CD8-positive, alpha-beta memory T cell (primary cell): ENCODE measurements at regions not wholly inside any gene's neighbourhood (a gene's known extent, or its start where the extent isn't known, plus 50 kb on each side); places are given as distances from the start of the nearest gene placed in this dataset.

Experiments used
- CTCF ChIA-PET: fragments of 350-600 bp; sonication (Branson Sonifier 250); formaldehyde crosslinking; loops from one replicate; lab custom pipeline; 2021; ENCODE audit warnings: antibody characterized with exemption; lab: Charles Lee
- POLR2A ChIA-PET: fragments of 350-600 bp; sonication (Branson Sonifier 250); formaldehyde crosslinking; loops from one replicate; lab custom pipeline; 2021; ENCODE audit warnings: antibody characterized with exemption; lab: Charles Lee
- DNase-seq, 5 donors: peaks; one replicate each; pipeline versions ENCODE4 v3.0.0 to v3.0.0-alpha.2; 2020 to 2022; ENCODE audit warnings: mixed read lengths in 1 of 5
- H3K27ac ChIP-seq: one replicate; pipeline ENCODE4 v1.7.0; 2013; ENCODE audit warnings: low read depth, mild to moderate bottlenecking, low read length, moderate library complexity
- H3K27me3 ChIP-seq: 2 replicates; pipeline ENCODE4 v1.7.0; 2013; ENCODE audit warnings: low read length, mild to moderate bottlenecking; ENCODE audit not compliant: insufficient read depth, poor library complexity, severe bottlenecking
- H3K36me3 ChIP-seq: 2 replicates; pipeline ENCODE4 v1.7.0; 2013; ENCODE audit warnings: mild to moderate bottlenecking, low read length, moderate library complexity; ENCODE audit not compliant: insufficient read depth
- H3K4me1 ChIP-seq: 2 replicates; pipeline ENCODE4 v1.7.0; 2013; ENCODE audit warnings: mild to moderate bottlenecking, low read length, moderate library complexity; ENCODE audit not compliant: insufficient read depth
- H3K4me3 ChIP-seq: 2 replicates; pipeline ENCODE4 v1.7.0; 2013; ENCODE audit warnings: mild to moderate bottlenecking, low read length
- H3K9me3 ChIP-seq: 2 replicates; pipeline ENCODE4 v1.7.0; 2013; ENCODE audit warnings: mild to moderate bottlenecking, low read length
- H3K27ac Mint-ChIP-seq, 8 donors: one replicate each; pipeline ENCODE4 v1.8.0; 2020 to 2021; ENCODE audit warnings: mixed read lengths in 8 of 8, mild to moderate bottlenecking in 6 of 8, inconsistent platforms in 3 of 8, moderate library complexity in 3 of 8
- H3K27me3 Mint-ChIP-seq, 2 donors: one replicate each; pipeline ENCODE4 v1.8.0; 2020 to 2021; ENCODE audit warnings: mixed read lengths in 2 of 2, mild to moderate bottlenecking in 1 of 2, moderate library complexity in 1 of 2
- H3K36me3 Mint-ChIP-seq, 3 donors: one replicate each; pipeline ENCODE4 v1.8.0; 2020 to 2021; ENCODE audit warnings: mixed read lengths in 3 of 3, inconsistent platforms in 1 of 3, mild to moderate bottlenecking in 1 of 3
- H3K4me1 Mint-ChIP-seq, 3 donors: one replicate each; pipeline ENCODE4 v1.8.0; 2020 to 2021; ENCODE audit warnings: mixed read lengths in 3 of 3, inconsistent platforms in 1 of 3, mild to moderate bottlenecking in 1 of 3
- H3K4me3 Mint-ChIP-seq, 7 donors: one replicate each; pipeline ENCODE4 v1.8.0; 2020 to 2021; ENCODE audit warnings: mixed read lengths in 7 of 7, mild to moderate bottlenecking in 6 of 7, moderate library complexity in 4 of 7, inconsistent platforms in 2 of 7
- H3K9me3 Mint-ChIP-seq, 5 donors: one replicate each; pipeline ENCODE4 v1.8.0; 2020 to 2022; ENCODE audit warnings: mixed read lengths in 5 of 5, mild to moderate bottlenecking in 3 of 5, moderate library complexity in 2 of 5, inconsistent platforms in 1 of 5

DNA sequence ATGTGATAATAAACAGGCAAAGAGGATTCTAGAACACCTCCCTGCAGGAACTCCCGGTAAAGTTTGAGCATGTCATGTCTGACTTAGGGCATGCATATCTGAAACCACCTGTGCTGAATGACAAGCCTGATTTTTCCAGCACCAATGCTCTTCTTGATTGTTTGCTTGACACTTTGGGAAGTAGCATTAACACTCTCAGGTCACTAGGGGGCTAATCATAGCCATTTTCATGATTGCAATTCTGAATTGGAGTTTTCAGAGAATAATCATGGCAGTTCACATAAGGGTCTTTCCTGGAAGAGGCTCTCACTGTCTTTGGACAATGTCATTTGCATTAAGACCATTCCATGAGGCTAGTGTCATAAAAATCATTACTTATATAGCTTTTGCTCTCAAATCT lies 234.4 kb upstream of the MTNR1B start:
- no peak for DNase-seq
- no peak overlapping the region for H3K4me3 ChIP-seq
- Mint-ChIP-seq H3K9me3 (no peaks in the 10 kb centered on the region), H3K4me1 (no peaks in the 10 kb centered on the region), H3K4me3 (no peak overlapping the region), H3K27me3 (no peaks in the 10 kb centered on the region), H3K36me3 (no peaks in the 10 kb centered on the region), H3K27ac (no peak overlapping the region)
- no peaks in the 10 kb centered on the region for H3K9me3 ChIP-seq
- CTCF ChIA-PET, result no interaction called here
- H3K36me3 ChIP-seq, result no peaks in the 10 kb centered on the region
- POLR2A ChIA-PET, result no interaction called here
- no peak overlapping the region for H3K27ac ChIP-seq
- no peaks in the 10 kb centered on the region for H3K27me3 ChIP-seq
- no peaks in the 10 kb centered on the region for H3K4me1 ChIP-seq

DNA sequence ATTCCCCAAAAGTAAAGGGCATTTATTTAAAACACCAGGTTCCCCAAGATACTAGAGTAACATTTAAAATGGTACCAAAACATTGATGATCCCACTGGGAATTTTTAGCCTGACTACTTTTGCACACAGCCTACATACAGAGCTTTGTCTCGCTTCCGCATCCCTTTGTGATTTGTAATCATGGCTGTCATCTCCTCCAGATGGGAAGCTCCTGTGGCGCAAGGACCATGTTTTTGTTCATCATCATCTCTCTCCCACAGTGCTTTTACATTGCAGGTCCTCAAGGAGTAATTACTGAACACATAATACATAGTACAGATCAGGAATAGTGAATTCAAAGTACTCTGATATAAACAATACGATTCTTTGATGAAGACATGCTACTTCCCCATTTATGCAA lies 231.2 kb upstream of the MTNR1B start:
- POLR2A ChIA-PET, result no interaction called here
- Mint-ChIP-seq H3K4me1 (no peaks in the 10 kb centered on the region), H3K4me3 (no peak overlapping the region), H3K27ac (no peak overlapping the region), H3K9me3 (no peaks in the 10 kb centered on the region), H3K27me3 (no peaks in the 10 kb centered on the region), H3K36me3 (no peaks in the 10 kb centered on the region)
- no peaks in the 10 kb centered on the region for H3K36me3 ChIP-seq
- DNase-seq, result no peak
- no peaks in the 10 kb centered on the region for H3K9me3 ChIP-seq
- CTCF ChIA-PET, result no interaction called here
- no peaks in the 10 kb centered on the region for H3K27me3 ChIP-seq
- no peaks in the 10 kb centered on the region for H3K4me1 ChIP-seq
- H3K27ac ChIP-seq, result no peak overlapping the region
- no peak overlapping the region for H3K4me3 ChIP-seq

DNA sequence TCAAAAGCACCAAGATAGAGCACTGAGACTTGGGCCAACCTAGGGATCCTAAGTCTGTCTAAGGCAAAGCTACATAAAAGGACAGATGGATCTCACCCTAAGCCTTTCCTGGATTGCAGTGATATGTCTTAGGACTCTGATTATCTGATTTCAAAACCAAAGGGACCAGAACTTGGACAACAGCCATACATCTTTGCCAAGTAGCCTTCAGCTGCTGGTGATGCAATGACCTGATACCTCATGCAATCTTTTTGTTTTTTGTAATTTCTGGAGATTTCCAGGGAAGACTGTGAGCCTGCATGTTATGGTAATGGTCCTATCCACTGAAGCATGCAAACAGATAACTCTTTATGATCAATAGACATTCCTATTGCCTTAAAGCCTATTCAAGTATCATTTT lies 230.4 kb upstream of the MTNR1B start:
- Mint-ChIP-seq H3K36me3 (no peaks in the 10 kb centered on the region), H3K27ac (no peak overlapping the region), H3K4me1 (no peaks in the 10 kb centered on the region), H3K4me3 (no peak overlapping the region), H3K27me3 (no peaks in the 10 kb centered on the region), H3K9me3 (peaks cover 0 to 4% (median 0%) of the 10 kb centered on the region in 5 donors)
- H3K27me3 ChIP-seq, result no peaks in the 10 kb centered on the region
- no peaks in the 10 kb centered on the region for H3K9me3 ChIP-seq
- H3K27ac ChIP-seq, result no peak overlapping the region
- ChIA-PET POLR2A (no interaction called here), CTCF (interaction anchor here (1.0 kb wide), 1 partner anchor 12 kb away, joined by 4 read pairs; no protein-coding TSS in a partner anchor)
- no peak overlapping the region for H3K4me3 ChIP-seq
- no peaks in the 10 kb centered on the region for H3K4me1 ChIP-seq
- no peaks in the 10 kb centered on the region for H3K36me3 ChIP-seq
- DNase-seq, result no peak

DNA sequence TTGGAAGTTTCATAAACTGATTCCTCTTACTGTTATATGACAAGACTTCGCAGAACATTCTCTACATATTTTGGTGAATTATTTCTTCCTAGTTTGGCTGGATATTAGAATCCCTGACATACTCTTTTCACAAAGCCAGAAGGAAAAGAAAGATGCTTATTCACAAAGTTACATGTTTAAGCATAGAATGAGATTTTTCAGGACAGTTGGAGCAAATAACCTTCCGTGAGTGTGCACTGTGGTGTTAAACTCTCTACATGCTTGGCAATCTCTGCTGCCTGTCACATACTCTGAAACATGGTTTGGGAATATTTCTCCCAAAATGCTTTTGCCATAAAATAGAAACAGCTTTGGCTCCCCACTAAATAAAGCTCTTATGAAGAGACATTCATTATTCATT lies 230.0 kb upstream of the MTNR1B start:
- no peaks in the 10 kb centered on the region for H3K4me1 Mint-ChIP-seq
- Histone ChIP-seq H3K36me3 (no peaks in the 10 kb centered on the region), H3K9me3 (no peaks in the 10 kb centered on the region), H3K27me3 (no peaks in the 10 kb centered on the region), H3K4me3 (no peak overlapping the region), H3K4me1 (no peaks in the 10 kb centered on the region), H3K27ac (no peak overlapping the region)
- DNase-seq, result no peak
- H3K27me3 Mint-ChIP-seq, result no peaks in the 10 kb centered on the region
- no peak overlapping the region for H3K27ac Mint-ChIP-seq
- no peak overlapping the region for H3K4me3 Mint-ChIP-seq
- ChIA-PET POLR2A (no interaction called here), CTCF (interaction anchor here (1.0 kb wide), 1 partner anchor 12 kb away, joined by 4 read pairs; no protein-coding TSS in a partner anchor)
- H3K36me3 Mint-ChIP-seq, result no peaks in the 10 kb centered on the region
- peaks cover 0 to 4% (median 0%) of the 10 kb centered on the region in 5 donors for H3K9me3 Mint-ChIP-seq

DNA sequence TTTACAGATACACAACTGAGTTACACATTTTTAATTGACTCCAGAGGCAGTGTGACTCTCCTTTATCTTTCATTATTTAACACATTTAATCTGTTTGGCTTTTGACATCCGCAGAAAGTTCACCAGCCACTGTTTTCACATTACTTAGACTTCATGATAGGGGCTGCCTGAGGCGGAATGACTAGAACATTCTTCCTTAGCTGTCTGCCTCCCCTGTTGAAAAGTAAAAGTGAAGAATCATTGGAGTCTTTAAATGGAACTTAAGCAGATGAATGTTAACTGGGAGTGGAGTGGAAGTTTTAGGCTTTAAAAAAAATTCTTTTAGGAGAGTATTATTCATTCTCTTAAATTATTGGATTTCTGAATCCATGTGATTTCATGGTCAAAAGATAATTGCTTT lies 229.2 kb upstream of the MTNR1B start:
- no peaks in the 10 kb centered on the region for H3K4me1 Mint-ChIP-seq
- H3K36me3 Mint-ChIP-seq, result no peaks in the 10 kb centered on the region
- H3K9me3 Mint-ChIP-seq, result peaks cover 0 to 4% (median 0%) of the 10 kb centered on the region in 5 donors
- H3K27ac Mint-ChIP-seq, result no peak overlapping the region
- H3K27me3 Mint-ChIP-seq, result no peaks in the 10 kb centered on the region
- CTCF ChIA-PET, result no interaction called here
- DNase-seq, result no peak
- Histone ChIP-seq H3K36me3 (no peaks in the 10 kb centered on the region), H3K4me3 (no peak overlapping the region), H3K9me3 (no peaks in the 10 kb centered on the region), H3K4me1 (no peaks in the 10 kb centered on the region), H3K27me3 (no peaks in the 10 kb centered on the region), H3K27ac (no peak overlapping the region)
- no peak overlapping the region for H3K4me3 Mint-ChIP-seq
- POLR2A ChIA-PET, result no interaction called here

DNA sequence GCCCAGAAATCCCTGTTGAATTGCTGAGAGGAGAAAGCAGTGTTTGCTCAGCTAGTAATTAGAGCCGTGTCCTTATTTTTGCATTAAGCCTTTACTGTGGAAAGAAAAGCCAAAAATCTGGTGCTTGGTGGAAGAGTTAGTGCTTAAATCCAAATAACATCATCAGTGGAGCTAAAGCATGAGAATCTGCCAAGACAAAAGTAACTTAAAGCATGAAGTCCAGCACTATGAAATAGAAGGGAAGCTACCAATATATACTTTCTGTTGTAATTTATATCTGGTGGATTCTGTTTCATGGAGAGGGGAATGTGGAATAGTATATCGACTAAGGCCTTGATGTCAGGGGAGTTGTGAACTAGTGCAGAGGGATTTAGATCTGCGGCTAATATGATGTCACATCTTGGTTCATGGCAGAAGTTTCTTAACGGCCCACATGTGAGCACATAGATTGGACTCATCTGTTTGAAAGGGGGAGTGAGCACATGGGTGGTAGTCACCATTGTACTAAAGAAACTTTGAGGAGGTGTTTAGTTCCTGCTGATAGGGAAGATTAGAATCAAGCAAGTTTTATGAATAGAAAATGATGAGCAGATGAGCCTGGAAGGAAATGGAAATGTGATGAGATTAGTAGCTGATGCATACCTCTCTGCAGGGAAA lies 224.4 kb upstream of the MTNR1B start:
- H3K27ac Mint-ChIP-seq, result no peak overlapping the region
- Histone ChIP-seq H3K4me1 (no peaks in the 10 kb centered on the region), H3K27me3 (no peaks in the 10 kb centered on the region), H3K27ac (no peak overlapping the region), H3K36me3 (no peaks in the 10 kb centered on the region), H3K9me3 (no peaks in the 10 kb centered on the region), H3K4me3 (no peak overlapping the region)
- H3K27me3 Mint-ChIP-seq, result no peaks in the 10 kb centered on the region
- H3K36me3 Mint-ChIP-seq, result no peaks in the 10 kb centered on the region
- no peak overlapping the region for H3K4me3 Mint-ChIP-seq
- peaks cover 0 to 6% (median 4%) of the 10 kb centered on the region in 5 donors for H3K9me3 Mint-ChIP-seq
- CTCF ChIA-PET, result no interaction called here
- no peaks in the 10 kb centered on the region for H3K4me1 Mint-ChIP-seq
- DNase-seq, result no peak
- POLR2A ChIA-PET, result no interaction called here

DNA sequence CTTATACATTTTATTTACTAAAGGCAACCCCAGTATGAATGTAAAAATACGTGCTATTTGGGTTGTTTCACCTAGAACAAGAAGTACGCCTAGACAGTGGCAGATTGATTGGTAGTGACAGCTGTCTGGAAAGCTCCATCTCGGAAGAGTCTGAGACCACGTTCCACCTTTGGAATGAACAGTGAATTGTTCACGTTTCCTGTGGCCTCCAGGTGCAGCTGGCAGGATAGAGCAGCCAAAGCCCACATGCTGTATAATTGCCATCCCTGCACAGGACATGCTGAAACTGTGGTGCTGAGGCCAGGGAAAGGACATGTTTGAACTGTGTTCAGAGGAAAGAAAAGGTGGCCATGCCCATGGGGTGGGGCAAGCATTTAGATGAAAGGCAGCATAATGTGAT lies 218.7 kb upstream of the MTNR1B start:
- Histone ChIP-seq H3K4me3 (no peak overlapping the region), H3K27me3 (no peaks in the 10 kb centered on the region), H3K9me3 (no peaks in the 10 kb centered on the region), H3K27ac (no peak overlapping the region), H3K36me3 (no peaks in the 10 kb centered on the region), H3K4me1 (no peaks in the 10 kb centered on the region)
- ChIA-PET POLR2A (no interaction called here), CTCF (no interaction called here)
- Mint-ChIP-seq H3K27ac (no peak overlapping the region), H3K4me1 (no peaks in the 10 kb centered on the region), H3K4me3 (no peak overlapping the region), H3K27me3 (peaks cover 0 to 3% of the 10 kb centered on the region in 2 donors), H3K36me3 (no peaks in the 10 kb centered on the region), H3K9me3 (peaks cover 2 to 7% (median 4%) of the 10 kb centered on the region in 5 donors)
- no peak for DNase-seq

DNA sequence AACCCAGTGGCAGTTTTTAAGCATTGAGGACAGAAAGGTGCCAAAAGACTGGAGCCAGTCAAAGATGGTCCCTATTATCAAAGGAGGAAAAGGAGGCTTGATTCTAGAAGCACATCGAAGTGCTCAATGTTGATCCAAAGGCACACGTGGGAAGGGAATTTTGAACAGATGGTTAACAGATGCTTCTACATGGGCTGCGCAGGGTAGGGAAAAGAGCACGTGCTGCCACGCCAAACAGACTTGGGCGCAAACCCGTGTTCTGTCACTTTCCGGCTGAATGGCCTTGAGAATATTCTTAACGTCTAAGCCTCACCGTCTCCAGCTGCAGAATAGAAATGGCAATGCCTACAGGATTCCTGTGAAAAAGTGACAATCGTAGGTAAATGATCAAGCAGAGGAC lies 217.9 kb upstream of the MTNR1B start:
- Histone ChIP-seq H3K27ac (no peak overlapping the region), H3K27me3 (no peaks in the 10 kb centered on the region), H3K9me3 (no peaks in the 10 kb centered on the region), H3K4me1 (no peaks in the 10 kb centered on the region), H3K4me3 (no peak overlapping the region), H3K36me3 (no peaks in the 10 kb centered on the region)
- Mint-ChIP-seq H3K9me3 (peaks cover 2 to 8% (median 4%) of the 10 kb centered on the region in 5 donors), H3K4me1 (no peaks in the 10 kb centered on the region), H3K4me3 (no peak overlapping the region), H3K36me3 (no peaks in the 10 kb centered on the region), H3K27me3 (peaks cover 0 to 3% of the 10 kb centered on the region in 2 donors), H3K27ac (no peak overlapping the region)
- CTCF ChIA-PET, result no interaction called here
- POLR2A ChIA-PET, result no interaction called here
- DNase-seq, result no peak
